IPS-18a (cell line): ENCODE measurements at regions not wholly inside any gene's neighbourhood (a gene's known extent, or its start where the extent isn't known, plus 50 kb on each side); places are given as distances from the start of the nearest gene placed in this dataset.

Experiments
- H3K27ac ChIP-seq: one replicate; pipeline ENCODE4 v1.5.1; 2013; ENCODE audit warnings: low read length
- H3K27me3 ChIP-seq: one replicate; pipeline ENCODE4 v1.6.1; 2013; ENCODE audit warnings: mild to moderate bottlenecking, low read length; ENCODE audit not compliant: control insufficient read depth, insufficient read depth
- H3K36me3 ChIP-seq: one replicate; pipeline ENCODE4 v1.6.1; 2013; ENCODE audit warnings: low read depth, low read length; ENCODE audit not compliant: control insufficient read depth
- H3K4me1 ChIP-seq: one replicate; pipeline ENCODE4 v1.6.1; 2013; ENCODE audit warnings: low read depth, low read length; ENCODE audit not compliant: control insufficient read depth
- H3K4me3 ChIP-seq: one replicate; pipeline ENCODE4 v1.5.1; 2013; ENCODE audit warnings: low read length
- H3K9ac ChIP-seq: one replicate; pipeline ENCODE4 v1.6.1; 2013; ENCODE audit warnings: mild to moderate bottlenecking, low read length, moderate library complexity
- H3K9me3 ChIP-seq: one replicate; pipeline ENCODE4 v1.6.1; 2013; ENCODE audit warnings: low read depth, low read length; ENCODE audit not compliant: control insufficient read depth

DNA sequence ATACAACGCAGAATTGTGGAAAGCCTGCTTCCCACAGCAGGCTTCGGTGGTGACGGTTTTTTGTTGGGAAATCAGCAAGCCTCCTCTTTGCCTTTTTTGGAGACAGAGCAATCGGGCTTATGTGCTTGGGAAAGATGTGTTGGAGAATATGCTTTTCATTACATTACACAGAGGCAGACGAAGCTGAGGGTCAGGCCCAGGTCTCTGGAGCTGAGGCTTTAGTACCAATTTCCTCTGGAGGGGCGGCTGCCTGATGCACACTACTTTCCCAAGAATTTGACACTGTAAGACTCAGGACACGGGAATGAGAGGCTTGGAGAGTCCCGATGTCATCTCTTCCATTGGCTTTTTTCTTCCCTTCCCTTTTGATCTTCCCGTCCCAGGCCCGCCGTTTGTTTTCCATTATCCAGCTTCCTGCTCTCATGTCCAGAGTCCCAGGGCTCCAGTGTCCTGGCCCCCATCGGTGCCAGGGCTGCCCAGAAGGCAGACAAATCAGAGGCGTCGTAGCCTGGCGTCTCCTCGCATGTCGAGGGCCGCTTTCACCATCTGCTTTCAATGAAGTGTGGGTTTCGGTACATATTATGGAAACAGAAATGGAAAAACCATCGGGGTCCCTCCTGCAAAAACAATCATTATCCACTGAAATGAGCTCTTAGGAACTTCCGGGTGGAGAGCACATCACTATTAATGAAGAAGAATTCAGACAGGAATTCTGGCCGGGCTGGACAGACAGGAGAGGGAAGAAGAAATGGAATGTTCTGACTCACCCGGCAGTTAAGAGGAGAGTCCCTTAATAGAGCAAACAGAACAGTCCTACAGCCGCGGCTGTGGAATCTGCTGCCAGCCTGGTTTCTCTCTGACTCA lies 123.0 kb upstream of the JCAD start:
- no peak overlapping the region for H3K27ac ChIP-seq
- H3K4me1 ChIP-seq = no peaks in the 10 kb centered on the region
- H3K9me3 ChIP-seq = no peaks in the 10 kb centered on the region
- no peak overlapping the region for H3K4me3 ChIP-seq
- H3K27me3 ChIP-seq = no peaks in the 10 kb centered on the region
- H3K9ac ChIP-seq = no peak overlapping the region
- no peaks in the 10 kb centered on the region for H3K36me3 ChIP-seq

DNA sequence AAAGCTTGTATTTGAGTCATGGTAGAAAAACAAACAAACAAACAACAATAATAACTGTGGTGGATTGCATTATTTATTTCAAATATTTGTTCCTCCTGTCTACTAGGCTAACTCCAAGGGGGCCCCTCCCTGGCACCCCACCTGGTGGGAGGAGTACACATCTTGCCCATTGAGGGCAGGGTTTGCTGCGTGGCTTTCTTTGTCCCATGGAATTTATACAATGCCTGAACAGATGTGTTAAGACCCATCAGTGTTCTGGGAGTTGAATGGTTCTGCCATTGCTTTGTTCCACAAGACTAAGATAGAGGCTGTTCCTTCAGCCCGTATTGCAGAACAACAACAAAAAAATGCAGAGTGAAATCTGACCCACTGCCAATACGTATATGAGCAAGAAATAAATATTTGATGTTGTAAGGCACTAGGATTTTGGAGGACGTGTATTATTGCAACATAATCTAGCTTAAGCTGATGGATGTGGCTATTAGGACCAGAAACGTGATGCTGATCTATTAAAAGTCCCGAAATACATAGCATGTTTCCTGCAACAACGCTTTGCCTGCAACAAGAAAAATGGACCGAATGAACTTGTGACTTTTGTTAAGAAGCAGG lies 119.1 kb upstream of the JCAD start:
- Histone ChIP-seq H3K27me3 (no peaks in the 10 kb centered on the region), H3K36me3 (no peaks in the 10 kb centered on the region), H3K27ac (no peak overlapping the region), H3K9ac (no peak overlapping the region), H3K4me1 (no peaks in the 10 kb centered on the region), H3K4me3 (no peak overlapping the region), H3K9me3 (no peaks in the 10 kb centered on the region)

DNA sequence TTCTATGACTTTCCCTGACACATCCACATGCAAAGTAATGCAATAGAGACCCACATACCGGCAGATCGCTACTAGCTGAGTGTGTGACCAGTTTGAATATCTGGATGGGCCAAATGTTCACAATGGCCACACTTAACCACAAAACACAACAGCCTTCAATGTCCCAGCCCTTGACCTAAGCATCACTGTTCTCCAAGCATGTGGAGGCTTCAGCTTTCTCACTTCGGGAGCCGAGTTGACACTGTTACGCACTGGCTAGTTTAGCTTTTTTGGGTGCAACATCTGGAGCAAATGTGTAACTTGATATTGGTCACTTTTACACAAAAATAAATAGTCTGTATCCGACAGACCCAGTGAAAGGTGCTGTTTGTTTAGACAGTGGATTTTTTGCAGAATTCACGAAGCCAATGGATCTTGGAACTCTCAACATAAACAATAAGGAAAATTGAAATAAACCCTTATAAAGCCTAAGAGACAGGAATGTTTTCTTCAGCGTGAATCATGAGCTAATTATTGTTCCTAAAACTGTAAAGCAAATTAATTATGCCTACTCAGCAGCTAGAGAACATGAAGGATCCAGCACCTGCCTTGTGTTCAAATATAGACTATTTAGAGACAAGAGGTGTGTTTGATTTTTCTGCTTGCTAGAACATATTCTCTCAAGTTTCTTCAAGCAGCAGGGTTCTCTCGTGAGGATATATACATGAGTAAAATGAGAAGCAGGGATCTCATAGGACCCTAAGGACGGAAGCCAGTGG lies 117.6 kb upstream of the JCAD start:
- Histone ChIP-seq H3K27me3 (no peaks in the 10 kb centered on the region), H3K36me3 (no peaks in the 10 kb centered on the region), H3K4me3 (no peak overlapping the region), H3K27ac (no peak overlapping the region), H3K9ac (no peak overlapping the region), H3K9me3 (no peaks in the 10 kb centered on the region), H3K4me1 (no peaks in the 10 kb centered on the region)

- no peaks in the 10 kb centered on the region for H3K36me3 ChIP-seq
- no peak overlapping the region for H3K9ac ChIP-seq
- H3K27ac ChIP-seq = no peak overlapping the region
- H3K27me3 ChIP-seq = no peaks in the 10 kb centered on the region
- no peaks in the 10 kb centered on the region for H3K9me3 ChIP-seq
- no peaks in the 10 kb centered on the region for H3K4me1 ChIP-seq
- H3K4me3 ChIP-seq = no peak overlapping the region
Observed at GRCh38 chr10:30176182-30176581, 116.8 kb upstream of the JCAD start.

DNA sequence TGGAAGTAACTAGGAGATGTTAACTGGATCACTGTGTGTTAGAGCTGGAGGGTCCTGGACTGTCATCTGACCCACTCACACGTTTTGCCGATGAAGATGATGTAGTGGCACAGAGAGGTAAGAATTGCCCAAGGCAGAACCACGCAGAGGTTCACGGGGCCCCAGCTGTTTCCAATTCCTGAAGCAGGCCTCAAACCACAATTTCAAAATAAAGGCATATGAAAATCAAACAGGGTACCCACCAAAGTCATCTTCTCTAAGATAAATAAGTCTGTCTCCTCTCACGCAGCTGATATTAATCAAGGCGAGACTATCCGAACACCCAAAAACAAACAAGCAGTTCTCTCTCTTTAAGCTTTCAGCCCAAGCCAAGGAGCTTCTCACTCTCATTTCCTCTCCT lies 113.3 kb upstream of the JCAD start:
- Histone ChIP-seq H3K4me3 (no peak overlapping the region), H3K27me3 (no peaks in the 10 kb centered on the region), H3K36me3 (no peaks in the 10 kb centered on the region), H3K4me1 (no peaks in the 10 kb centered on the region), H3K27ac (no peak overlapping the region), H3K9me3 (no peaks in the 10 kb centered on the region), H3K9ac (no peak overlapping the region)

- H3K4me3 ChIP-seq = no peak overlapping the region
- no peaks in the 10 kb centered on the region for H3K36me3 ChIP-seq
- no peaks in the 10 kb centered on the region for H3K9me3 ChIP-seq
- H3K27me3 ChIP-seq = no peaks in the 10 kb centered on the region
- no peak overlapping the region for H3K27ac ChIP-seq
- no peak overlapping the region for H3K9ac ChIP-seq
- H3K4me1 ChIP-seq = no peaks in the 10 kb centered on the region
Observed at GRCh38 chr10:30172091-30172490, 112.7 kb upstream of the JCAD start.

DNA sequence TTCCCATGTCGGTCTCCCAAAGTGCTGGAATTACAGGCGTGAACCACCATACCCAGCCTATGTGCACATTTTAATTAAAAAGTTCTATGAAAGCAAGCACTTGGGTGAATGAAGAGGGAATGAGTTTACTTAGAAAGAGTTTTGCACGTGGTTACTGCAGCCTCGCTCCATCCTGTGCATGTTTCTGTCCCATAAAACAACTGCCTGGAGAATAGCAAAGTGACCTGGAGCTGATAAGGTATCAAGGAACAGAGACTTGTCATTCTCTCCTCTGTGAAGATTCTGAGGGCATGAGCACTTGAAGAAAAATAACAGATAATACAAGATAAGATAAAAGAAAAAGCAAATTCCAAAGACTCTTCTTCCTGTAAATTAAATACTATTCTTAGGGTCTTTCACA lies 112.2 kb upstream of the JCAD start:
- Histone ChIP-seq H3K4me3 (no peak overlapping the region), H3K27ac (no peak overlapping the region), H3K4me1 (no peaks in the 10 kb centered on the region)

GRCh38 chr10:30170814-30171213 lies 111.4 kb upstream of the JCAD start:
- Histone ChIP-seq H3K4me3 (no peak overlapping the region), H3K36me3 (no peaks in the 10 kb centered on the region), H3K4me1 (no peaks in the 10 kb centered on the region), H3K9ac (no peak overlapping the region), H3K27ac (no peak overlapping the region), H3K27me3 (no peaks in the 10 kb centered on the region), H3K9me3 (no peaks in the 10 kb centered on the region)

More for the DNA sequence above, 112.2 kb upstream of the JCAD start:
- Histone ChIP-seq H3K27me3 (no peaks in the 10 kb centered on the region), H3K9ac (no peak overlapping the region), H3K9me3 (no peaks in the 10 kb centered on the region), H3K36me3 (no peaks in the 10 kb centered on the region)

DNA sequence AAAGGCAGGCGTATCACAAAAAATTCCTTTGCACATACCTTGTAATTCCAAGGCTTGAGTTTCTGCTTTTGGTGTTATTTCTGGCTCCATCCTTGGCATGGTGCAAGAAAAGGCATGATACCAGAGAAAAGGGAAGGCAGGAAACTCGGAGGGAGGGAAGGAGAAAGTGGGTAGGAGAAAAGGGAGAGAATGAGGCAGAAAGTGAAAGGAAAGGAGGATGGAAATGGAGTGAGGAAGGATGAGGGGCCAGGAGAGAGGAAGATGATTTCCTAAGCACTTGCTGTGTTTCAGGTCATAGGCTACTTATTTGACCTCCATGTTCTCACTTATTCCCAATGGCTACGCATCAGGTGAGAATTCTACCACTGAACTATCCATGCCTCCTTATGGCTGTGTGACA lies 110.8 kb upstream of the JCAD start:
- no peak overlapping the region for H3K9ac ChIP-seq
- no peak overlapping the region for H3K4me3 ChIP-seq
- H3K27me3 ChIP-seq = no peaks in the 10 kb centered on the region
- no peaks in the 10 kb centered on the region for H3K9me3 ChIP-seq
- no peaks in the 10 kb centered on the region for H3K36me3 ChIP-seq
- H3K4me1 ChIP-seq = no peaks in the 10 kb centered on the region
- no peak overlapping the region for H3K27ac ChIP-seq

GRCh38 chr10:30169342-30169741 lies 110.0 kb upstream of the JCAD start:
- Histone ChIP-seq H3K9me3 (no peaks in the 10 kb centered on the region), H3K4me3 (no peak overlapping the region), H3K9ac (no peak overlapping the region), H3K36me3 (no peaks in the 10 kb centered on the region), H3K27me3 (no peaks in the 10 kb centered on the region), H3K27ac (no peak overlapping the region), H3K4me1 (no peaks in the 10 kb centered on the region)

GRCh38 chr10:30166929-30167328 lies 107.5 kb upstream of the JCAD start:
- no peak overlapping the region for H3K9ac ChIP-seq
- no peak overlapping the region for H3K4me3 ChIP-seq
- H3K9me3 ChIP-seq = no peaks in the 10 kb centered on the region
- H3K27me3 ChIP-seq = no peaks in the 10 kb centered on the region
- no peaks in the 10 kb centered on the region for H3K4me1 ChIP-seq
- H3K36me3 ChIP-seq = no peaks in the 10 kb centered on the region
- no peak overlapping the region for H3K27ac ChIP-seq
